Astrocyte (in vitro differentiated cells and primary cell): ENCODE measurements at regions not wholly inside any gene's neighbourhood (a gene's known extent, or its start where the extent isn't known, plus 50 kb on each side); places are given as distances from the start of the nearest gene placed in this dataset.

Source experiments
- DNase-seq: peaks from one replicate; pipeline ENCODE4 v3.0.0-alpha.2; 2010; ENCODE audit warnings: low read depth
- FAIRE-seq: peaks from 2 replicates; lab custom pipeline; 2011; peaks lifted over from hg19 to GRCh38; lab: Jason Lieb, UNC
- H2AFZ ChIP-seq: 2 replicates; pipeline ENCODE4 v1.6.0; 2012; ENCODE audit warnings: low read depth, low read length, inconsistent platforms
- H3K27ac ChIP-seq: 2 replicates; pipeline ENCODE4 v1.5.1; 2011; ENCODE audit warnings: low read depth, low read length, inconsistent platforms
- H3K27me3 ChIP-seq: 2 replicates; pipeline ENCODE4 v1.6.0; 2011; ENCODE audit warnings: low read length, inconsistent platforms; ENCODE audit not compliant: insufficient read depth
- H3K36me3 ChIP-seq: 2 replicates; pipeline ENCODE4 v1.5.1; 2011; ENCODE audit warnings: low read length, inconsistent platforms; ENCODE audit not compliant: insufficient read depth
- H3K4me1 ChIP-seq: 2 replicates; pipeline ENCODE4 v1.5.1; 2011; ENCODE audit warnings: low read length, inconsistent platforms; ENCODE audit not compliant: insufficient read depth
- H3K4me2 ChIP-seq: 2 replicates; pipeline ENCODE4 v1.6.0; 2012; ENCODE audit warnings: low read length, inconsistent platforms
- H3K4me3 ChIP-seq: 2 replicates; pipeline ENCODE4 v1.5.1; 2011; ENCODE audit warnings: low read depth, mild to moderate bottlenecking, low read length, inconsistent platforms; ENCODE audit not compliant: insufficient read depth
- H3K79me2 ChIP-seq: 2 replicates; pipeline ENCODE4 v1.6.0; 2012; ENCODE audit warnings: mild to moderate bottlenecking, low read length, inconsistent platforms; ENCODE audit not compliant: insufficient read depth
- H3K9ac ChIP-seq: 2 replicates; pipeline ENCODE4 v1.6.0; 2012; ENCODE audit warnings: mild to moderate bottlenecking, low read length, inconsistent platforms
- H3K9me3 ChIP-seq: 2 replicates; pipeline ENCODE4 v1.5.1; 2012; ENCODE audit warnings: low read depth, mild to moderate bottlenecking, low read length, inconsistent platforms; ENCODE audit not compliant: insufficient read depth
- H4K20me1 ChIP-seq: 2 replicates; pipeline ENCODE4 v1.6.0; 2012; ENCODE audit warnings: low read length, inconsistent platforms; ENCODE audit not compliant: insufficient read depth
- H3K27ac Mint-ChIP-seq: one replicate; pipeline ENCODE4 v1.8.0; 2021; ENCODE audit warnings: mild to moderate bottlenecking, mixed read lengths; ENCODE audit not compliant: unreplicated experiment
- H3K27me3 Mint-ChIP-seq: one replicate; pipeline ENCODE4 v1.8.0; 2021; ENCODE audit warnings: low read depth, mixed read lengths; ENCODE audit not compliant: unreplicated experiment
- H3K36me3 Mint-ChIP-seq: one replicate; pipeline ENCODE4 v1.8.0; 2021; ENCODE audit warnings: low read depth, mixed read lengths; ENCODE audit not compliant: unreplicated experiment
- H3K4me1 Mint-ChIP-seq: one replicate; pipeline ENCODE4 v1.8.0; 2021; ENCODE audit warnings: low read depth, mixed read lengths; ENCODE audit not compliant: unreplicated experiment
- H3K4me3 Mint-ChIP-seq: one replicate; pipeline ENCODE4 v1.8.0; 2021; ENCODE audit warnings: mild to moderate bottlenecking, moderate library complexity, mixed read lengths; ENCODE audit not compliant: unreplicated experiment
- H3K9me3 Mint-ChIP-seq: one replicate; pipeline ENCODE4 v1.8.0; 2021; ENCODE audit warnings: mild to moderate bottlenecking, mixed read lengths; ENCODE audit not compliant: unreplicated experiment
- EZH2 ChIP-seq: IDR thresholded peaks from 2 replicates; pipeline ENCODE4 v1.6.1; 2012; ENCODE audit warnings: mild to moderate bottlenecking, low read length, inconsistent platforms; ENCODE audit not compliant: insufficient read depth
- TF ChIP-seq, protein P1 (sequence below): IDR thresholded peaks from 2 replicates; pipeline ENCODE4 v1.5.1; 2011; ENCODE audit warnings: low read depth, mild to moderate bottlenecking, inconsistent platforms, low read length, moderate library complexity; ENCODE audit not compliant: insufficient read depth

DNA sequence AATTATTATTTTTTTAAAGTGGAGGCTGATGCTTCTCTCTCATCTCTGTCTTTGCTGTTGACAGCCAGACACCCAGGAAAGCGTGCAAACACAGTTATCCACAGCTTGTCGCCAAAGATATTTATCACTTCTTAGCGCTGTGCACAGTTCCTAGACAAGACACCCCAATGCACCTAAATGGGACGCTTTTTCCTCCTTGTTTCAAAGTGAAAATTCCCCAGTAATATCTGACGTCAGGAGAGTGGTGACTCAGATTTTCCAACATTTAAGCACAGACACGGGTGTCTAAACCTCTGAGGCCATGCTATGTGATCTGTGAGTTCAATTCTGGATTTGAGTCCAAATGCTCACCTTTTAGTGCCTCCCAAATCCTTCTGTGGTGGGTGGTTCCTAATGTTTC, 151.6 kb downstream of the EMX2 start:
- Histone ChIP-seq H3K79me2 (no peaks in the 10 kb centered on the region), H4K20me1 (no peaks in the 10 kb centered on the region), H3K4me3 (no peak overlapping the region), H3K9ac (no peak overlapping the region), H3K27ac (no peak overlapping the region), H3K9me3 (no peaks in the 10 kb centered on the region), H3K4me1 (no peaks in the 10 kb centered on the region), H3K27me3 (no peaks in the 10 kb centered on the region), H3K36me3 (no peaks in the 10 kb centered on the region), H2AFZ (no peak overlapping the region), H3K4me2 (no peak overlapping the region)
- FAIRE-seq (peak; percentile 72), DNase-seq (no peak)
- H3K27ac Mint-ChIP-seq = no peak overlapping the region
- no peaks in the 10 kb centered on the region for H3K9me3 Mint-ChIP-seq
- no peak for TF ChIP-seq EZH2
- TF ChIP-seq, protein P1, sequence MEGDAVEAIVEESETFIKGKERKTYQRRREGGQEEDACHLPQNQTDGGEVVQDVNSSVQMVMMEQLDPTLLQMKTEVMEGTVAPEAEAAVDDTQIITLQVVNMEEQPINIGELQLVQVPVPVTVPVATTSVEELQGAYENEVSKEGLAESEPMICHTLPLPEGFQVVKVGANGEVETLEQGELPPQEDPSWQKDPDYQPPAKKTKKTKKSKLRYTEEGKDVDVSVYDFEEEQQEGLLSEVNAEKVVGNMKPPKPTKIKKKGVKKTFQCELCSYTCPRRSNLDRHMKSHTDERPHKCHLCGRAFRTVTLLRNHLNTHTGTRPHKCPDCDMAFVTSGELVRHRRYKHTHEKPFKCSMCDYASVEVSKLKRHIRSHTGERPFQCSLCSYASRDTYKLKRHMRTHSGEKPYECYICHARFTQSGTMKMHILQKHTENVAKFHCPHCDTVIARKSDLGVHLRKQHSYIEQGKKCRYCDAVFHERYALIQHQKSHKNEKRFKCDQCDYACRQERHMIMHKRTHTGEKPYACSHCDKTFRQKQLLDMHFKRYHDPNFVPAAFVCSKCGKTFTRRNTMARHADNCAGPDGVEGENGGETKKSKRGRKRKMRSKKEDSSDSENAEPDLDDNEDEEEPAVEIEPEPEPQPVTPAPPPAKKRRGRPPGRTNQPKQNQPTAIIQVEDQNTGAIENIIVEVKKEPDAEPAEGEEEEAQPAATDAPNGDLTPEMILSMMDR = no peak
- peaks cover 35% of the 10 kb centered on the region for H3K27me3 Mint-ChIP-seq
- no peaks in the 10 kb centered on the region for H3K36me3 Mint-ChIP-seq
- no peak overlapping the region for H3K4me3 Mint-ChIP-seq
- no peaks in the 10 kb centered on the region for H3K4me1 Mint-ChIP-seq

DNA sequence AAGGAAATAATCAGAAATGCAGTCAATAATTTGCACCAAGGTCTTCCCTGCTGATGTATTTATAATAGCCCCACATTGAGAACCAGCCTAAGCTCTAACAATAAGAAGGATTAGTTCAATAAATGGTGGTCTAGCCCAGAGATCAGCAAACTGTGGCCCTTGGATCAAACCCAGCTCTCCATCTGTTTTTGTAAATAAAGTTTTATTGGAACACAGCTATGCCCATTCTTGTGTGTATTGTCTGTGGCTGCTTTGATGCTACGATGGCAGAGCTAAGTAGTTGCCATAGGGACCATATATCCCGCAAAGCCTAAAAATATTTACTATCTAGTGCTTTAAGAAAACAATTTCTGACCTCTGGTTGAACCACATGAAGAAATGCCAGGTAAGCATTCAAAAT, 154.9 kb downstream of the EMX2 start:
- no peak overlapping the region for H3K4me3 Mint-ChIP-seq
- Histone ChIP-seq H3K27me3 (no peaks in the 10 kb centered on the region), H3K27ac (no peak overlapping the region), H3K79me2 (no peaks in the 10 kb centered on the region), H3K4me2 (no peak overlapping the region), H3K9ac (no peak overlapping the region), H2AFZ (no peak overlapping the region), H3K4me1 (no peaks in the 10 kb centered on the region), H3K9me3 (no peaks in the 10 kb centered on the region), H3K36me3 (no peaks in the 10 kb centered on the region), H3K4me3 (no peak overlapping the region), H4K20me1 (no peaks in the 10 kb centered on the region)
- H3K36me3 Mint-ChIP-seq = no peaks in the 10 kb centered on the region
- TF ChIP-seq EZH2 = no peak
- TF ChIP-seq, protein P1 = no peak
- no peak for FAIRE-seq
- no peaks in the 10 kb centered on the region for H3K4me1 Mint-ChIP-seq
- H3K9me3 Mint-ChIP-seq = no peaks in the 10 kb centered on the region
- no peak for DNase-seq
- H3K27me3 Mint-ChIP-seq = peaks cover 28% of the 10 kb centered on the region
- H3K27ac Mint-ChIP-seq = no peak overlapping the region

DNA sequence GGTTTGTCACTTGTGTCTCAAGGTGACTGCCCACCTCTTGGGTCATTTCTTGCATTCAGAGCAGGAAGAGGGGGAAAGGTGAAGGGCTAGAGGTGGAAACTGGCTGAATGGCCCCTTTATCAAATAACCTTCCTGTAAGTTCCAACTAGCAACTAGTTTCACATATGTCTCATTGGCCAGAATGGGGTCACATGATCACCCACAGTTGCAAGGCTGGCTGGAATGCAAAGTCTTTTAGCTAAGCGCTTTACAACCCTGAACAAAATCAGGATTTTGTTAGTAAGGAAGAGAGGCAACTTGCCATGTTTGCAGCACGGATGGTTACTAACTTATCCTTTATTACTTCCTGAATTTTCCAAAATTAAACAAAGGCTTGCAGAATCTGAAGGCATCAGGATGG, 156.3 kb downstream of the EMX2 start:
- H2AFZ ChIP-seq = no peak overlapping the region
- Mint-ChIP-seq H3K4me1 (no peaks in the 10 kb centered on the region), H3K36me3 (no peaks in the 10 kb centered on the region), H3K4me3 (no peak overlapping the region), H3K27ac (no peak overlapping the region), H3K9me3 (no peaks in the 10 kb centered on the region), H3K27me3 (peaks cover 18% of the 10 kb centered on the region)
- no peak overlapping the region for H3K9ac ChIP-seq
- no peaks in the 10 kb centered on the region for H3K4me1 ChIP-seq
- FAIRE-seq = no peak
- no peaks in the 10 kb centered on the region for H3K9me3 ChIP-seq
- H4K20me1 ChIP-seq = no peaks in the 10 kb centered on the region
- H3K4me2 ChIP-seq = no peak overlapping the region
- no peak overlapping the region for H3K4me3 ChIP-seq
- DNase-seq = no peak
- no peak overlapping the region for H3K27ac ChIP-seq
- no peaks in the 10 kb centered on the region for H3K27me3 ChIP-seq
- TF ChIP-seq, protein P1 = no peak
- TF ChIP-seq EZH2 = no peak
- H3K79me2 ChIP-seq = no peaks in the 10 kb centered on the region
- H3K36me3 ChIP-seq = no peaks in the 10 kb centered on the region
